Stromal cell of bone marrow (primary cell): ENCODE measurements at regions not wholly inside any gene's neighbourhood (a gene's known extent, or its start where the extent isn't known, plus 50 kb on each side); places are given as distances from the start of the nearest gene placed in this dataset.

Experiments used
- DNase-seq: peaks from one replicate; pipeline ENCODE4 v3.0.0-alpha.2; 2012; ENCODE audit warnings: low read depth

- DNase-seq = no peak
These were observed 286.6 kb downstream of the ETS1 start for GRCh38 chr11:128300785-128301184.

DNA sequence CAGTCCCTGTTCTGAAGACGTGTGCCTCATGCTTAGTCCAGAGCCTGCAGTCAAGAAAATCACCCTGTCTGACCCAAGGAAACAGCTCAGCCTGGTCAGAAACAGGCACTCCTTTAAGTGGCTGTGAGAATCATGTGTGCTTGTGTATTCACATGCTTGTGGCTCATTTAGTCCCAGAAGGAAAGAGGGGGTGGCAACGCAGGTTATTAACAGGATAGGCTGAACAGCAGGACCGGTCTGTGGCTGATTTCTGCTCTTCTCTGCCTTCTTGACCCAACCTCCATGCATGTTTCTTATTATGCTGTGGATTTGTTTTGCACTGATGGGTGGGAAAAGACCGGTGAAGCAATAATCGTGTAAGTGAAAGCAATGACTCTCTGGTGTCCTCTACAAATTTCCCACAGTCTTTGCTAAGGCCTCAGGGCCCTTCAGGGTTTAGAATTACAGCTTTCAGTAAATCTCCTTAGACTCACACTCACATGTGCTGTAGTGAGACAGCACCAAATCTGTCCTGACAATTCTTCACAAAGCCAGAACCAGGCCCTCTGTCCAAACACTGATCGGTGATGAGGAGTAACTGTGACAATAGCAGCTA is 288.1 kb downstream of the ETS1 start:
- DNase-seq = peak; percentile 90

DNA sequence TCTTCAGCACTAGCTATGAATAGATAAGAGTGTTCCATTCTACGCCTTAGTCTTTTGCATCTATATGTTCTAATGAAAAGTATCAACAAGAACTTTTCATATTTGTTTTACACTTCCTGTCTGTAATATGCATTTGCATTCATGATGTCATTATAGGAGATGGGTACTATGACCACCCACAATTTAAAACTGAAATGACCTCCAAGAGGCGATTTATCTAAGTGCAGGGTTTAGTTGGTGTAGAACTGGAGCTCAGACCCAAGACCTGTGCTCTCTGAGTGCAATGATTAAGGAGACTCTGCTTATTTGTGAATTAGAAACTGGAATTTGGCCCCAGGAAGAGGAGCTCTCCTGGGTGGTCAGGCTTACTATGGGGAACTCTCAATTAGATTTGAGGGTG is 289.1 kb downstream of the ETS1 start:
- DNase-seq = no peak

DNA sequence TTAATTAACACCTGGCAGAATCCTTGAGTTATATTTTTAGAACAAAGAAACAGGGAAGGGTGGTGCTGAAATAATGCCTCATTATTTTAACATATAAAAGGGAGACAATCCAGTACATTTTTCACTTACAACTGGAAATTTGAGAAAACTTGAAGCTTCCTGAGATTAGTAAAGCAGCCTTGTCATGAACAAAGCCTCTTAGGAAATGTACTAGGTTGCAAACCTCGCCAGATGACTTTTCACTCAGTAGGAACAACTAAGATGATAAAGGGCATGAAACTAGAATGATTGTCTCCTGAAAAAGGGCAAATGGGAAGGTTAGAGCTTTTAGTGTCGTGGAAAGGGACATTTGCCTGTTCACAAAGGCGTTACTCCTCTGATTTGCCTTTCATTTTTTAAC is 289.6 kb downstream of the ETS1 start:
- no peak for DNase-seq

- DNase-seq = no peak
These were observed 290.2 kb downstream of the ETS1 start for GRCh38 chr11:128297091-128297651.

DNA sequence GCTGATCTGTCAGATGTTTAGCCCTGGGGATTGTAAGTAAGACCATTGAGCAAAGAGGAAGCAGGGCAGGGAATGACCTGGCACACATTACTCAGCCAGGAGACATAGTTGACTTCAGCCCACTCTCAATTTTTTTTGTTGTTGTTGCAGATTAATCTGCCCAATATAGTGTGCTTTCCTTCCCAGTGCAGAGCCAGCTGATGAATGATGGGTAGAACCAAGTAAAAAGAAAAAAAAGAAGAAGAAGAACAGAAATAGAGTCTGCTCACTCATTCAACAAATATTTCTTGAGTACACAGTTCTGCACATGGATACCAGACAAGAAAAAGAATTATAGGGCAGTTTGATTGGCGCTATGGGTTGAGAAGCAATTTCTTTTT is 292.7 kb downstream of the ETS1 start:
- peak; percentile 58 for DNase-seq

DNA sequence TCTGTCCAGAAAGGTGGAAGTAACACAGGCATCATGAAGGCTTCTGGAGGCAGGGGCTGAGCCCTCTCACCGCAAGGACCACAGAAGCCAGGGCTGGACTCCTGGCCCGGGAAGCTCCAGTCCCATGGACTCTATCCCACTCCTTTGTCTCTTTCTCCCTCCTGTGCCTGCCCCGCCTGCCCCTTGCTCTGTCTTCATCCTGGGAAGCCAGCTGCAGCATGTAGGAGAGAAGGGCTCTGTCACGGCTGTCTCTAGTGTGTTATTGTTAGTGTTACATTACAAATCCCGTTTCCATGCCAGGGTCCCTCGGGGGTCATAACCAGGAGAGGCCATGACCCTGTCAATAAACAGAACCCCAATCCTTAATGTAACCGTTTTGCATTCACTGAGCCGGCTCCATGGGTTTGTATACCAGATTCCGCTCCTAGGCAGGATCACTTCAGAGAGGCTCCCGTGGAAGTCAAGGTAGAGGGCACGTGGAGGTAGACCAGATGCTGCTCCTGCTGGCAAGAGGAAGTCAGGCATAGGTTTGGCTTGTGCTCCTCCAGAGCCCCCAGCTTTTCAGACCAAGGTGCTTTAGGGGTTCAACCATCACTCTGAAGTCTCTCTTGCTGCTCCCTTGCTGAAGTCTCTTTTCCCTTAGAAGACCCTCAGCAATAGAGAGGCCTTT is 293.2 kb downstream of the ETS1 start:
- no peak for DNase-seq

DNA sequence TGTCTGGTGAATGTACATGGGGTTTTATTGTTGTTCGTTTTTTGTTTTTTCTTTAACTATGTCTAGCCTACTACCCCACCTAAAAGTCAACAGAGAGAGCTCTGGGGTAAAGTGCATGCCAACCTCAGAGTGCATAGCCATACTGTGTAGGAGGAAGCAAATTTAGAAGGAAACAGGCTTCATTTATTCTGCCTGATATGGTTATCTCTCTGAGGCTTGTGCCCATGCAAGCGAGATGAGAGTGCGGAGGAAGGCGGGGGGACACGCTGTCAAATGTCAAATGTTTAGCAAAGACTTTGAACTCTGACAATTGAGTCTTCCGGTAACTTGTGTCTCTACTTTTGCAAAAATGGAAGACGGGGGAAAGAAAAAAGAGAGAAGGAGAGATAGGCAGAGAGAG is 295.5 kb downstream of the ETS1 start:
- no peak for DNase-seq

DNA sequence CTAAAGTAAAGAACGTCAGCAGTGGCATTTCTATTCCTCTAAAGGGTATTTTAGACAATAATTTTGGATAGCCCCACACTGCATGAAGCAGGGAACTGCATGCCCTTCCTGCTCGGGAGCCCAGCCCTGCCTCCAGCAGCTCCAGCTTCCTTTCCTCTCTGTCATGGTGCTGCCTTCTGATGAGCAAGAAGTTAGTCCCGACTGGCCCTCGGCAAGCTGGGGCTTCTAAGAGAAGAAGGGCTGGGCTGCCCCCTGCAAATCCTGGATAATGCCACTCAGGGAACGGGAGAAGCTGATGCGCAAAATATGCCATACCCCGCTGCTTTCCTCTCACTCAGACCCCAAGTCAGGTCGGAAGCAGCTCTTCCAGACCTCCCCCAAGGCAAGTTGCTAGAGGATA is 296.4 kb downstream of the ETS1 start:
- DNase-seq = no peak

DNA sequence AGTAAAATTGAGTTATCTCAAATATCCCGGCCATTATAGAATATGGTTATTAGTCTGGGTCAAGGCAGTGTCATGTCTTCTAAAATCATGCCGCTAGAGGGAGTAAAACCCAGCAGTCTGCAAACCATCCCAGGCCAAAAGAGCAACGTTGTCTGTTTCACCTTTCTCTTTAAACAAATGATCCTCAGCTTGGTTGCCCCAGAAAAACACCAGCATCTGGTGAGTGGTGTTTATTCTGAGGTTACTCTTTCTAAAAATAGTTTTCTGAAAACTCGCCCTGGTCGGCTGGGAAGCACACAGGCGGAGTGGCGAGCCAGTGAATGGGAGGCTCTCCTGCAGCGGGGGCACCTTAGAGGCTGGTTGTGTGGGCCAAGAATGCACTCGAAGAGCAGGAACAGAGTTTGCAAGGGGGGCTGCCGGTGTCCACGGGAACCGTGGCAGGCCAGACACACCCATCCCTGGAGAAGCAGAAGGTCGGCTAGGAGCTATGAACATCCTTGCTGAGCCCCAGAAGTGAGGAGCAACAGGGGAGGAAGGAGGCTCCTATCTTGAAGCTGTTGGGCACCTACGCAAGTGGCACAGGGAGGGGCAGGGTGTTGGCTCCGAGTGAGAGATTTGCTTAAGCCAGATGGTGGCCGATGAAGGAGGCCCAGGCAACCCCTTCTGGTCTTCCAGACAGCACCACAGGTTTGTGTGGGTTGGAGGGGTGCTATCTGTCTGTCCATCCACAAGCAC is 297.1 kb downstream of the ETS1 start:
- peak; percentile 70 for DNase-seq

DNA sequence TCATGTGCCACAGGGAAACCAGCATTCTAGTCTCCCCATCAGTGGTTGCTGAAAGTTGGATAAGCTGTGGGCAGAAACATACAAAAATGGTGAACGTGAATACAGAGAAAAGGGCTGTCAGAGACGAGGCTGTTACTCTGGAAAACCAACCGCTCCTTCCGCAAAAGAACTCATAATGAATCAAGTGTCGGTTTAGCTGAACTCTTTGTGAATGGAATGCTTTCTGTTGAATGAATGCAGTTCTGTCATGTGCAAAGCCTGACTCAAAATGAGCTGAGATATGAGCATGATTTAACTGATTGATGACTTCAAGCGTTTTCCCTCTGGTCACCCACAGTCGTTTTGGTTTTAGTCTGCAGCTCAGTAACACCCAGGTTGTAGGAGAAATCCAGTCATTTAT is 298.3 kb downstream of the ETS1 start:
- DNase-seq = no peak

DNA sequence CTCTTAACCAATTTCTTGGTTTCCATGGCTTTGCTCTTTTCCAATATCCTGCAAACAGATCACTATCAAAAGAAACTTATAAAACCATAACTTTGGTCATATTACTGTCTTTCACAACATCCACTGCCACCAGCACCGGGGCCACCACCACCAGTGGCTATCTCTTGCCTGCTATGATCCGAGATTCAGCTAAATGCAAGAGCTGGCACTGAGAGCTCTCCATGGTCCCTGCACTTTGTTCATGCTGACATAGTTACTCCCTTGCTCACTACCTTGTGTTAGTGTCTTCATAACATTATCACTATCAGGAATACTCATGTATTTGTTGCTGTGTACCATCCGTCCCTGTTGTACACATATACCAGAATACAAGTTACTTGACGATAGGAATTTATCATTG is 299.0 kb downstream of the ETS1 start:
- DNase-seq = no peak

DNA sequence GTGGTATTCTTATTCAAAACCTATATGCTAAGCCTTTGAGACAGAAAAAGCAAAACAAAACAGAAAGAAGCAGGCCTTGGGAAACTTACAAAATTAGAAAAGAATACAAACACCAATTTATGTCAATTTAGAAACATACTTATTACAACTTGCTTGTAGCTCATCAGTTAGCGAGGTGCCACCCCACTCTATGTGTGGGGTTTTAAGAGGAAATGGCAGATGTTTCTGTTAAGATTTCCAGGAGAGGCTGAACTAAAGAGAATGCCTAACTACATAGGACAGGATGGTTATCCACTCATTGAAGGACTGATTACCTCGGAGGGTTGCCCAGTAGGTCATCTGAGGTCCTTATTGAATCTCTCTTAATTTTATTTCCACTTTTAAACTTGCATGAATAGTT is 302.0 kb downstream of the ETS1 start:
- no peak for DNase-seq

GRCh38 chr11:128284634-128285033 is 302.7 kb downstream of the ETS1 start:
- no peak for DNase-seq

GRCh38 chr11:128283451-128283850 is 303.9 kb downstream of the ETS1 start:
- DNase-seq = no peak

- DNase-seq = no peak
These were observed 305.3 kb downstream of the ETS1 start for GRCh38 chr11:128282053-128282452.

- DNase-seq = peak; percentile 76
These were observed 307.5 kb downstream of the ETS1 start for GRCh38 chr11:128279866-128280265.

DNA sequence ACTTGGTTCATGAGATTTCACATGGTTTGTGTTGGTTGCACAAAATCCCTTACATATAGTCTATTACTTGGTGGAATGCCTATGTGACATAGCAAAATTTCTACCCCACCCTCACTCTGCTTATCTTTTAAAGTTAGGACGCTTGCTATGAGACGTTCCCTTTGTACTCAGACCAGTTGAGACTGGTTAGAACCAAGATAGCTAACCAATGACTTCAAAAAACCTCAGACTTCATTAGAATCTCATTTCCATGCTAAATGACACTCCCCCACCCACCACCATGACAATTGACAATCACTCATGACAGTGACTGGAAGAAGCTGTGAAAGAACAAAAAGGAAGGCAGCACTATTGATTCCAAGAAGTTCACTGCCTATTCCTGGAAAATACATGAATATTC is 313.6 kb downstream of the ETS1 start:
- no peak for DNase-seq

- no peak for DNase-seq
These were observed 316.0 kb downstream of the ETS1 start for GRCh38 chr11:128271401-128271800.

GRCh38 chr11:128269466-128269865 is 317.9 kb downstream of the ETS1 start:
- peak; percentile 17 for DNase-seq

- DNase-seq = no peak
These were observed 320.5 kb downstream of the ETS1 start for GRCh38 chr11:128266893-128267292.

DNA sequence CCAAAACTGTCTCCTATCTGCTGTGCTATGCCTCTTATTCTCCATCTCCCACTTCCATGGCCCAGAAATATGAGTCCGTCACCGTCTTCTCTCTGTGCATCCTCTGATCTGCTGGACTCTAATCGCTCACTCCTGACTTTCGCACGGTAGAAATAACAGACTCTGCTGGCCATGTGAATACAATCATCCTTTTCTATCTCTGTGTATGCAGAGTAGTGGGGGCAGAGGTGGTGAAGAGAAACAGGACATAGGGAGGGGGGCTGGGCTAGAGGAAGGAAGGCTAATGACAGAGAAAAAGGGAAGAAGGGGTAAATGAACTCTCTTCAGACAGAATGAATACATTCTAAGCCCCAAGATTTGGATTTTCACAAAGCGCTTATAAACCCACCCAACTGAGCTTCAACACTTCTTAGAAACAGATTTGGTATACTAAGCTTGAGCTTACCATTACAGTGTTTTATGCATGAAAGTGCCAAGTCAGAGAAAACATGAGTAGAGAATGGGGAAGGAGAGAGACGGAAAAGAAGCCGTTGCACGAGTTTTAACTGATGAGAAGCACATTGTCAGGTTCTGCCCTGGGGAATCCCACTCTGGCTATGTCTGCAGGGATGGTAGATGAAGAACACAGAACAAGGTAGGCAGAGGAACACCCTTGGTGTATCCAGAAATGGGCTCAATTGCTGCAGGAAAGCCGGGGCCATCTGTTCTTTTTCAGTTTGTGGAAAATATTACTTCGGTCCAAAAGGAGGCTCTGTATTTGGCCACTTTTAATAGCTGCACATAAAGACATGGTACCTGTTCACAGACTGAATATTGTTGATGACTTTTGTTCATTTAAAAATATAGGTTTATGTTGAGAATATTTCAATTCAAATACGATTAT is 324.7 kb downstream of the ETS1 start:
- DNase-seq = no peak
